Right lobe of liver (tissue), 6 donors: ENCODE measurements at regions not wholly inside any gene's neighbourhood (a gene's known extent, or its start where the extent isn't known, plus 50 kb on each side); places are given as distances from the start of the nearest gene placed in this dataset.

Experiments used
- ATAC-seq, 4 donors: fragments of 200-7000 bp; cut with Tn5 transposase; one replicate each; pipeline ENCODE4 v1.9.1; 2020; ENCODE audit warnings: mild to moderate bottlenecking in 4 of 4, moderate library complexity in 4 of 4
- DNase-seq, 3 donors: peaks; one replicate each; pipeline ENCODE4 v3.0.0-alpha.2; 2020
- H3K27ac ChIP-seq, 3 donors: fragments of 200-600 bp; one replicate each; pipeline ENCODE4 v1.8.0; 2022
- H3K27me3 ChIP-seq, 2 donors: fragments of 200-600 bp; one replicate each; pipeline ENCODE4 v1.8.0; 2022
- H3K36me3 ChIP-seq, 4 donors: fragments of 200-600 bp; sonication (generic) in 1 of 4; one replicate each; pipeline versions ENCODE4 v1.5.1 to v1.8.0; 2017 to 2022; ENCODE audit warnings: control low read depth in 1 of 4
- H3K4me1 ChIP-seq, 4 donors: fragments of 200-600 bp; sonication (generic) in 1 of 4; one replicate each; pipeline versions ENCODE4 v1.5.1 to v1.8.0; 2017 to 2022; ENCODE audit warnings: control low read depth in 1 of 4
- H3K4me3 ChIP-seq, 3 donors: fragments of 200-600 bp; one replicate each; pipeline ENCODE4 v1.8.0; 2022
- H3K9me3 ChIP-seq, 4 donors: fragments of 200-600 bp; sonication (generic) in 1 of 4; one replicate each; pipeline versions ENCODE4 v1.5.1 to v1.8.0; 2017 to 2022; ENCODE audit warnings: control low read depth in 1 of 4
- POLR2A ChIP-seq: fragments of 450-650 bp; IDR thresholded peaks from one replicate; pipeline ENCODE4 v1.6.1; 2017; ENCODE audit warnings: antibody characterized with exemption, mild to moderate bottlenecking
- WGBS: methylation state at CpG from one replicate; pipeline ENCODE4 v1.1.6; 2018; ENCODE audit warnings: low coverage, low lambda C conversion rate; ENCODE audit not compliant: insufficient coverage; ENCODE audit errors: missing lambda C conversion rate; 5-methylcytosine and 5-hydroxymethylcytosine counted together
- intact Hi-C, 2 donors: fragments of 100-400 bp; cut with DNase I; formaldehyde crosslinking; loops; one replicate each; pipeline versions ENCODE4 v1.11.2 to v1.14.1; 2022
- TF ChIP-seq, protein P1 (sequence below), 4 donors: fragments of 200-600 bp in 3 of 4; fragments of 450-650 bp in 1 of 4; IDR thresholded peaks; one replicate each; pipeline versions ENCODE4 v1.5.1 to v1.8.0; 2016 to 2022; ENCODE audit warnings: antibody characterized with exemption in 4 of 4, mild to moderate bottlenecking in 2 of 4
- donor health status: DM: no; HTN: yes; CAD: no.
- donor health status: DM: no; HTN: no; CAD: no.
- donor health status: DM: no; HTN: no; CAD: no.
- donor health status: DM: no; HTN: yes; CAD: no.
- donor health status: DM: no; HTN: yes; CAD: no.

- Histone ChIP-seq H3K27me3 (no peaks in the 10 kb centered on the region), H3K4me3 (no peak overlapping the region), H3K36me3 (no peaks in the 10 kb centered on the region), H3K27ac (no peak overlapping the region), H3K4me1 (no peaks in the 10 kb centered on the region), H3K9me3 (no peaks in the 10 kb centered on the region)
- ATAC-seq = no peak
- TF ChIP-seq, protein P1, sequence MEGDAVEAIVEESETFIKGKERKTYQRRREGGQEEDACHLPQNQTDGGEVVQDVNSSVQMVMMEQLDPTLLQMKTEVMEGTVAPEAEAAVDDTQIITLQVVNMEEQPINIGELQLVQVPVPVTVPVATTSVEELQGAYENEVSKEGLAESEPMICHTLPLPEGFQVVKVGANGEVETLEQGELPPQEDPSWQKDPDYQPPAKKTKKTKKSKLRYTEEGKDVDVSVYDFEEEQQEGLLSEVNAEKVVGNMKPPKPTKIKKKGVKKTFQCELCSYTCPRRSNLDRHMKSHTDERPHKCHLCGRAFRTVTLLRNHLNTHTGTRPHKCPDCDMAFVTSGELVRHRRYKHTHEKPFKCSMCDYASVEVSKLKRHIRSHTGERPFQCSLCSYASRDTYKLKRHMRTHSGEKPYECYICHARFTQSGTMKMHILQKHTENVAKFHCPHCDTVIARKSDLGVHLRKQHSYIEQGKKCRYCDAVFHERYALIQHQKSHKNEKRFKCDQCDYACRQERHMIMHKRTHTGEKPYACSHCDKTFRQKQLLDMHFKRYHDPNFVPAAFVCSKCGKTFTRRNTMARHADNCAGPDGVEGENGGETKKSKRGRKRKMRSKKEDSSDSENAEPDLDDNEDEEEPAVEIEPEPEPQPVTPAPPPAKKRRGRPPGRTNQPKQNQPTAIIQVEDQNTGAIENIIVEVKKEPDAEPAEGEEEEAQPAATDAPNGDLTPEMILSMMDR (IDR thresholded peaks at IDR 0.05) = no peak
- no peak for TF ChIP-seq POLR2A
- DNase-seq = no peak
- WGBS = 65% methylated on average over 3 of the region's 3 CpGs
- intact Hi-C loops = no loop called here
These were observed 971.2 kb downstream of the DIPK2A start for GRCh38 chr3:144942838-144943197.

GRCh38 chr3:144947895-144948294 is 976.3 kb downstream of the DIPK2A start:
- no peaks in the 10 kb centered on the region for H3K27me3 ChIP-seq
- 86% methylated on average over 4 of the region's 5 CpGs for WGBS
- ATAC-seq (no peak), DNase-seq (no peak)
- H3K27ac ChIP-seq = no peak overlapping the region
- TF ChIP-seq, protein P1 (IDR thresholded peaks at IDR 0.05) = no peak
- TF ChIP-seq POLR2A = no peak
- H3K4me3 ChIP-seq = no peak overlapping the region
- H3K4me1 ChIP-seq = no peaks in the 10 kb centered on the region
- intact Hi-C loops = no loop called here
- no peaks in the 10 kb centered on the region for H3K9me3 ChIP-seq
- no peaks in the 10 kb centered on the region for H3K36me3 ChIP-seq

- Histone ChIP-seq H3K36me3 (no peaks in the 10 kb centered on the region), H3K27me3 (no peaks in the 10 kb centered on the region), H3K9me3 (no peaks in the 10 kb centered on the region), H3K4me1 (no peaks in the 10 kb centered on the region), H3K27ac (no peak overlapping the region), H3K4me3 (no peak overlapping the region)
- no peak for ATAC-seq
- WGBS = 58% methylated on average over 2 of the region's 2 CpGs
- intact Hi-C loops = no loop called here
- no peak for DNase-seq
- no peak for TF ChIP-seq POLR2A
- TF ChIP-seq, protein P1 (IDR thresholded peaks at IDR 0.05) = no peak
These were observed 977.1 kb downstream of the DIPK2A start for GRCh38 chr3:144948711-144949110.

DNA sequence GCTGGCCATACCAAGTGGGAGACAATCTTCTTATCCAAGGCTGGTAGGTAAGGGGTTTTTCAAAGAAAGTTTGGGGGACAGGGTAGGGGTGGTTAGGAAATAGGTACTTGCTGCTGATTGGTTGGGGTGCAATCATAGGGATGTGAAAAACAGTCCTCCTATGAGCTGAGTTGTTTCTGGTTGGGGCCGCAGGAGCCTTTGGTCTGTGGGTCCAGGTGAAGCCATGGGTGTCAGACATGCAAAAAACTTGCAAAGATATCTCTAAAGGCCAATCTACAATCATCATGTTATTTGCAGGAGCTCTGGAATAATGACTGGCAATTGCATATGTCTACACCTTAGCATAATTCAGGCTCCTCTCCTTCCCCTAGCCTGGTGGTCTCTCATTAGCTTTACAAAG is 982.3 kb downstream of the DIPK2A start:
- Histone ChIP-seq H3K36me3 (no peaks in the 10 kb centered on the region), H3K4me3 (no peak overlapping the region), H3K9me3 (no peaks in the 10 kb centered on the region), H3K4me1 (no peaks in the 10 kb centered on the region), H3K27me3 (no peaks in the 10 kb centered on the region), H3K27ac (no peak overlapping the region)
- WGBS = 50% methylated on average over 1 of the region's 1 CpG
- ATAC-seq = no peak
- TF ChIP-seq, protein P1 (IDR thresholded peaks at IDR 0.05) = no peak
- TF ChIP-seq POLR2A = no peak
- intact Hi-C loops = no loop called here
- DNase-seq = no peak
